K562 (cell line): ENCODE measurements at regions not wholly inside any gene's neighbourhood (a gene's known extent, or its start where the extent isn't known, plus 50 kb on each side); places are given as distances from the start of the nearest gene placed in this dataset.

ENCODE experiments used
- ATAC-seq: fragments of 200-7000 bp; cut with Tn5 transposase; 3 replicates; pipeline ENCODE4 v1.9.1; 2020; ENCODE audit warnings: moderate library complexity
- BruUV-seq: library from RNA; stranded (reverse); fragments of 400-500 nt; replicated peaks from 2 replicates; lab custom pipeline; 2021; lab: Mats Ljungman, UMichigan
- CTCF ChIA-PET: fragments of 300-600 bp; formaldehyde crosslinking; extraction: SDS; loops from one replicate; lab custom pipeline; 2021; ENCODE audit warnings: low intra/inter-chr PET ratio; lab: Yijun Ruan, JAX
- POLR2A ChIA-PET: fragments of 300-600, 350-650 bp; sonication (Branson Sonifier 250); formaldehyde crosslinking; extraction: SDS; loops from one replicate; lab custom pipeline; 2021; ENCODE audit warnings: antibody characterized with exemption, inconsistent platforms; lab: Yijun Ruan, JAX
- DNase-seq, 4 experiments: peaks; one replicate each; pipeline versions ENCODE4 v3.0.0 to v3.0.0-alpha.2; 2011 to 2018; ENCODE audit warnings: low spot score in 3 of 4, mixed read lengths in 3 of 4; ENCODE audit errors: extremely low read depth in 1 of 4
- FAIRE-seq: peaks from 2 replicates; lab custom pipeline; 2011; peaks lifted over from hg19 to GRCh38; lab: Jason Lieb, UNC
- H2AFZ ChIP-seq: 2 replicates; pipeline ENCODE4 v1.6.0; 2011; ENCODE audit warnings: low read depth, low read length, control low read depth, inconsistent platforms
- H3K27ac ChIP-seq: fragments of 200-600 bp; 3 replicates; pipeline ENCODE4 v1.8.0; 2011; ENCODE audit warnings: low read depth, mild to moderate bottlenecking, control low read depth, inconsistent platforms, low read length, moderate library complexity, mixed read lengths; ENCODE audit errors: extremely low read depth
- H3K27me3 ChIP-seq, 2 experiments: fragments of 300-600 bp in 1 of 2; 2 replicates in 1 of 2; 3 replicates in 1 of 2; pipeline versions ENCODE4 v1.6.0 to v1.8.0; 2011; ENCODE audit warnings: inconsistent platforms in 2 of 2, low read length in 2 of 2, mild to moderate bottlenecking in 1 of 2, mixed read lengths in 1 of 2, moderate library complexity in 1 of 2; ENCODE audit not compliant: control insufficient read depth in 2 of 2, insufficient read depth in 2 of 2
- H3K36me3 ChIP-seq: fragments of 300-600 bp; 3 replicates; pipeline ENCODE4 v1.8.0; 2011; ENCODE audit warnings: mild to moderate bottlenecking, low read length, inconsistent platforms; ENCODE audit not compliant: control insufficient read depth, insufficient read depth
- H3K4me1 ChIP-seq, 2 experiments: fragments of 200-600 bp in 1 of 2; replicated peaks in 1 of 2; 2 replicates in 1 of 2; 3 replicates in 1 of 2; pipeline versions ENCODE4 v1.5.1 to v1.8.0; 2011; ENCODE audit warnings: inconsistent platforms in 2 of 2, low read length in 2 of 2, mild to moderate bottlenecking in 1 of 2, mixed read lengths in 1 of 2, moderate library complexity in 1 of 2; ENCODE audit not compliant: control insufficient read depth in 2 of 2, insufficient read depth in 2 of 2
- H3K4me2 ChIP-seq: 2 replicates; pipeline ENCODE4 v1.6.1; 2011; ENCODE audit warnings: low read length, control low read depth, inconsistent platforms, mixed read lengths; ENCODE audit not compliant: insufficient read depth
- H3K4me3 ChIP-seq: fragments of 200-600 bp; sonication (generic), shearing (Covaris generic); 2 replicates; pipeline ENCODE4 v1.5.1; 2016; ENCODE audit warnings: control low read depth, inconsistent platforms
- H3K79me2 ChIP-seq: fragments of 200-600 bp; 3 replicates; pipeline ENCODE4 v1.8.0; 2011; ENCODE audit warnings: low read length, inconsistent platforms; ENCODE audit not compliant: control insufficient read depth, insufficient read depth
- H3K9ac ChIP-seq, 2 experiments: 2 replicates each; pipeline versions ENCODE4 v1.6.0 to v1.6.1; 2011; ENCODE audit warnings: low read depth in 2 of 2, low read length in 2 of 2, control low read depth in 1 of 2, inconsistent platforms in 1 of 2, mild to moderate bottlenecking in 1 of 2, mixed read lengths in 1 of 2; ENCODE audit not compliant: insufficient read depth in 1 of 2
- H3K9me1 ChIP-seq: one replicate; pipeline ENCODE4 v1.6.0; 2011; ENCODE audit warnings: inconsistent platforms, mild to moderate bottlenecking, low read length, moderate library complexity; ENCODE audit not compliant: control insufficient read depth, insufficient read depth
- H3K9me3 ChIP-seq: replicated peaks from 2 replicates; pipeline ENCODE4 v1.5.1; 2011; ENCODE audit warnings: low read depth, low read length, inconsistent platforms; ENCODE audit not compliant: control insufficient read depth, insufficient read depth
- H4K20me1 ChIP-seq: replicated peaks from 2 replicates; pipeline ENCODE4 v1.6.1; 2011; ENCODE audit warnings: low read length, inconsistent platforms, mixed read lengths; ENCODE audit not compliant: control insufficient read depth, insufficient read depth
- ETS1 ChIP-seq: conservative IDR thresholded peaks from 2 replicates; pipeline ENCODE4 v1.6.1; 2011; ENCODE audit warnings: low read depth, mild to moderate bottlenecking, low read length; ENCODE audit not compliant: control insufficient read depth
- ETV1 ChIP-seq: fragments of 450-650 bp; conservative IDR thresholded peaks from 2 replicates; pipeline ENCODE4 v1.6.1; 2016; ENCODE audit warnings: missing genetic modification characterization, control low read depth, low read depth, missing compliant biosample characterization
- HEY1 ChIP-seq: fragments of 250-450 bp; sonication (Bioruptor Pico); IDR thresholded peaks from 2 replicates; pipeline ENCODE4 v1.5.0; 2020; ENCODE audit warnings: mild to moderate bottlenecking, moderate library complexity, borderline replicate concordance
- HLTF ChIP-seq: fragments of 450-650 bp; IDR thresholded peaks from 2 replicates; pipeline ENCODE4 v1.6.1; 2016
- LARP7 ChIP-seq: fragments of 450-650 bp; IDR thresholded peaks from 2 replicates; pipeline ENCODE4 v1.6.1; 2016
- MTF1 ChIP-seq: fragments of 250-450 bp; sonication (Bioruptor Pico); IDR thresholded peaks from 2 replicates; pipeline ENCODE4 v1.9.0; 2021; ENCODE audit warnings: moderate library complexity, mild to moderate bottlenecking, inconsistent platforms, borderline replicate concordance
- PHB2 ChIP-seq: fragments of 450-650 bp; IDR thresholded peaks from 2 replicates; pipeline ENCODE4 v1.6.1; 2017; ENCODE audit warnings: low read depth
- RBM39 ChIP-seq: fragments of 200-400 bp; formaldehyde crosslinking; optimal IDR thresholded peaks from 2 replicates; pipeline ENCODE3; 2018; ENCODE audit warnings: low read depth, low read length
- ZBTB33 ChIP-seq: sonication (generic); formaldehyde crosslinking; IDR thresholded peaks from 2 replicates; pipeline ENCODE4 v1.8.1; 2023; ENCODE audit warnings: mild to moderate bottlenecking, missing genetic modification reagents
- ZMIZ1 ChIP-seq, 2 experiments: fragments of 150-350 bp in 1 of 2; IDR thresholded peaks; 2 replicates each; pipeline ENCODE4 v1.6.1; 2012 to 2016; ENCODE audit warnings: low read depth in 2 of 2, low read length in 2 of 2, mild to moderate bottlenecking in 1 of 2, moderate library complexity in 1 of 2
- ZNF133 ChIP-seq: fragments of 250-450 bp; sonication (Bioruptor Pico); IDR thresholded peaks from 2 replicates; pipeline ENCODE4 v1.4.0; 2020; ENCODE audit warnings: mild to moderate bottlenecking
- ZNF778 ChIP-seq: fragments of 450-650 bp; formaldehyde crosslinking; IDR thresholded peaks from 2 replicates; pipeline ENCODE4 v1.4.0; 2020; ENCODE audit warnings: mild to moderate bottlenecking, moderate library complexity
- WGBS: fragments of 100-300 bp; shearing (Covaris generic); methylation state at CpG from one replicate; pipeline ENCODE4 v1.1.6; 2016; ENCODE audit warnings: low coverage, mixed read lengths; ENCODE audit not compliant: insufficient coverage; ENCODE audit errors: missing lambda C conversion rate; 5-methylcytosine and 5-hydroxymethylcytosine counted together
- in situ Hi-C: fragments of 300-500 bp; cut with MboI; formaldehyde crosslinking; loops from 4 replicates; pipeline ENCODE4 v1.15.0; 2018; ENCODE audit warnings: inconsistent platforms, mixed read lengths
- intact Hi-C: fragments of 100-400 bp; cut with micrococcal nuclease; formaldehyde crosslinking; loops from 2 replicates; pipeline ENCODE4 v1.14.2; 2022

GRCh38 chr13:79684371-79684770 lies 203.4 kb downstream of the NDFIP2 start:
- ChIA-PET CTCF (no interaction called here), POLR2A (no interaction called here)
- H3K9me1 ChIP-seq = no peaks in the 10 kb centered on the region
- H3K27ac ChIP-seq = no peak overlapping the region
- H3K4me2 ChIP-seq = no peak overlapping the region
- H3K9me3 ChIP-seq = no peaks in the 10 kb centered on the region
- no peaks in the 10 kb centered on the region for H3K27me3 ChIP-seq
- intact Hi-C loops (loop anchor here (5.0 kb wide), 1 partner anchor 1333 kb away; no protein-coding TSS in a partner anchor), in situ Hi-C loops (no loop called here)
- H4K20me1 ChIP-seq = no peaks in the 10 kb centered on the region
- no peak overlapping the region for H3K4me3 ChIP-seq
- no peak overlapping the region for H3K9ac ChIP-seq
- FAIRE-seq (no peak), ATAC-seq (no peak), DNase-seq (no peak)
- no peak overlapping the region for H2AFZ ChIP-seq
- H3K36me3 ChIP-seq = no peaks in the 10 kb centered on the region
- H3K4me1 ChIP-seq = no peaks in the 10 kb centered on the region
- BruUV-seq = no TSS peak
- no peaks in the 10 kb centered on the region for H3K79me2 ChIP-seq
- WGBS = 3% methylated on average over 3 of the region's 3 CpGs
- TF ChIP-seq HEY1 (CRISPR knock-in tag) (no peak), ZNF778 (no peak), ZNF133 (CRISPR knock-in tag) (no peak), ETS1 (no peak), HLTF (no peak), ZMIZ1 (IDR thresholded peaks at IDR 0.05; ENCODE audit: low read depth in 2 of 2, low read length in 2 of 2) (no peak), ZBTB33 (no peak), MTF1 (no peak), RBM39 (no peak), ETV1 (tag) (no peak), PHB2 (no peak), LARP7 (no peak)
